CD14-positive monocyte (primary cell): ENCODE measurements at regions not wholly inside any gene's neighbourhood (a gene's known extent, or its start where the extent isn't known, plus 50 kb on each side); places are given as distances from the start of the nearest gene placed in this dataset.

Experiments
- DNase-seq, 3 donors: peaks; one replicate each; pipeline ENCODE4 v3.0.0-alpha.2; 2011 to 2022
- H2AFZ ChIP-seq: 2 replicates; pipeline ENCODE4 v1.6.0; 2012; ENCODE audit warnings: mild to moderate bottlenecking, low read depth, low read length, inconsistent platforms; ENCODE audit not compliant: insufficient read depth, poor library complexity, severe bottlenecking
- H3K27ac ChIP-seq, 2 donors: 1 replicate in 1 of 2; 2 replicates in 1 of 2; pipeline ENCODE4 v1.5.1; 2012 to 2013; ENCODE audit warnings: low read length in 2 of 2, control low read depth in 1 of 2, inconsistent platforms in 1 of 2, low read depth in 1 of 2, mild to moderate bottlenecking in 1 of 2
- H3K27me3 ChIP-seq, 2 donors: one replicate each; pipeline versions ENCODE4 v1.6.0 to v1.6.1; 2011 to 2013; ENCODE audit warnings: low read length in 2 of 2; ENCODE audit not compliant: control insufficient read depth in 2 of 2, insufficient read depth in 2 of 2
- H3K36me3 ChIP-seq, 2 donors: replicated peaks in 1 of 2; 1 replicate in 1 of 2; 2 replicates in 1 of 2; pipeline versions ENCODE4 v1.5.1 to v1.6.1; 2012 to 2013; ENCODE audit warnings: low read length in 2 of 2, control low read depth in 1 of 2, inconsistent platforms in 1 of 2, mild to moderate bottlenecking in 1 of 2; ENCODE audit not compliant: insufficient read depth in 2 of 2, control insufficient read depth in 1 of 2
- H3K4me1 ChIP-seq, 2 donors: 1 replicate in 1 of 2; 2 replicates in 1 of 2; pipeline versions ENCODE4 v1.5.1 to v1.6.1; 2012 to 2013; ENCODE audit warnings: low read length in 2 of 2, control low read depth in 1 of 2, inconsistent platforms in 1 of 2, mild to moderate bottlenecking in 1 of 2, moderate library complexity in 1 of 2; ENCODE audit not compliant: insufficient read depth in 2 of 2, control insufficient read depth in 1 of 2
- H3K4me2 ChIP-seq: replicated peaks from 2 replicates; pipeline ENCODE3; 2012; ENCODE audit warnings: low read length, moderate library complexity, mild to moderate bottlenecking; ENCODE audit not compliant: poor library complexity, severe bottlenecking; ENCODE audit errors: extremely low read depth
- H3K4me3 ChIP-seq, 3 experiments: fragments of 200-600 bp in 1 of 3; sonication (generic) in 1 of 3; replicated peaks in 1 of 3; 1 replicate in 2 of 3; 2 replicates in 1 of 3; pipeline ENCODE4 v1.5.1; 2011 to 2013; ENCODE audit warnings: low read length in 3 of 3, mild to moderate bottlenecking in 3 of 3, control low read depth in 2 of 3, low read depth in 2 of 3, inconsistent platforms in 1 of 3, moderate library complexity in 1 of 3
- H3K79me2 ChIP-seq: 2 replicates; pipeline ENCODE4 v1.6.0; 2012; ENCODE audit warnings: mild to moderate bottlenecking, control low read depth, inconsistent platforms, low read length, moderate library complexity; ENCODE audit not compliant: insufficient read depth
- H3K9ac ChIP-seq: 2 replicates; pipeline ENCODE4 v1.6.0; 2017; ENCODE audit warnings: low read length, mild to moderate bottlenecking; ENCODE audit not compliant: insufficient read depth, poor library complexity, severe bottlenecking
- H3K9me3 ChIP-seq, 2 donors: replicated peaks in 1 of 2; 1 replicate in 1 of 2; 2 replicates in 1 of 2; pipeline versions ENCODE4 v1.5.1 to v1.6.1; 2012 to 2013; ENCODE audit warnings: low read length in 2 of 2, control low read depth in 1 of 2; ENCODE audit not compliant: control insufficient read depth in 1 of 2, insufficient read depth in 1 of 2
- H4K20me1 ChIP-seq: 2 replicates; pipeline ENCODE4 v1.6.0; 2012; ENCODE audit warnings: mild to moderate bottlenecking, low read length, control low read depth, moderate library complexity; ENCODE audit not compliant: insufficient read depth
- H3K27ac Mint-ChIP-seq, 7 donors: one replicate each; pipeline ENCODE4 v1.8.0; 2020; ENCODE audit warnings: mild to moderate bottlenecking in 7 of 7, mixed read lengths in 7 of 7, moderate library complexity in 6 of 7, inconsistent platforms in 2 of 7
- H3K27me3 Mint-ChIP-seq, 3 donors: one replicate each; pipeline ENCODE4 v1.8.0; 2021 to 2022; ENCODE audit warnings: low read depth in 3 of 3, mild to moderate bottlenecking in 3 of 3, mixed read lengths in 3 of 3, moderate library complexity in 3 of 3, inconsistent platforms in 1 of 3
- H3K36me3 Mint-ChIP-seq, 2 donors: one replicate each; pipeline ENCODE4 v1.8.0; 2020; ENCODE audit warnings: mixed read lengths in 2 of 2, inconsistent platforms in 1 of 2, mild to moderate bottlenecking in 1 of 2
- H3K4me1 Mint-ChIP-seq: one replicate; pipeline ENCODE4 v1.8.0; 2020; ENCODE audit warnings: mild to moderate bottlenecking, mixed read lengths
- H3K4me3 Mint-ChIP-seq, 2 donors: one replicate each; pipeline ENCODE4 v1.8.0; 2020; ENCODE audit warnings: mild to moderate bottlenecking in 2 of 2, mixed read lengths in 2 of 2, moderate library complexity in 1 of 2
- H3K9me3 Mint-ChIP-seq, 7 donors: one replicate each; pipeline ENCODE4 v1.8.0; 2020 to 2022; ENCODE audit warnings: mixed read lengths in 7 of 7, mild to moderate bottlenecking in 6 of 7, moderate library complexity in 6 of 7, inconsistent platforms in 2 of 7
- WGBS: methylation state at CpG from one replicate; pipeline ENCODE4 v1.1.5; 2013; ENCODE audit warnings: missing lambda C conversion rate; ENCODE audit not compliant: insufficient coverage; 5-methylcytosine and 5-hydroxymethylcytosine counted together
- intact Hi-C, 2 donors: fragments of 100-400 bp; cut with micrococcal nuclease; formaldehyde crosslinking; loops; one replicate each; pipeline versions ENCODE4 v1.15.0 to v1.15.1; 2023
- TF ChIP-seq, protein P1 (sequence below): fragments of 200-600 bp; IDR thresholded peaks from one replicate; pipeline ENCODE4 v1.8.0; 2022; ENCODE audit warnings: antibody characterized with exemption, mild to moderate bottlenecking

DNA sequence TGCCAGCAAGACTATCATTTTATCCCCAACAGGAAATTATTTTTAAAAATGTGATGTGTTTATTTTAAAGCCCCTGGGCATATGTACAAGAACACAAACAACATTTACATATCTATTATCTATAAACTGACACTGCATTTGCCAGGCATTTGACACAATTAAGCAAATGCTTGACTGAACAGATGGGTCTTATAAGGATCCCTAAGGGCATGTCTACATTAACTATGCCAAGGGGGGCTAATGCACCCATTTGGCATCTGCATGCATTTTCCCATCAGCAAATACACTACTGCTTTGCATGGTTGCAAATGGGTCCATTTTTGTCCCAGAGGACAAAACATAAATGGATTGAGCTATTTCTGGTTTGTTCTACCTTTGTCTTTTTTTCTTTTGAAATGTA lies 884.8 kb upstream of the B3GALT2 start:
- Mint-ChIP-seq H3K4me3 (no peak overlapping the region), H3K36me3 (no peaks in the 10 kb centered on the region), H3K27ac (no peak overlapping the region), H3K4me1 (peaks cover 5% of the 10 kb centered on the region), H3K9me3 (peaks cover 0 to 4% (median 0%) of the 10 kb centered on the region in 7 donors), H3K27me3 (no peaks in the 10 kb centered on the region)
- Histone ChIP-seq H3K79me2 (no peaks in the 10 kb centered on the region), H3K4me2 (no peak overlapping the region), H3K9me3 (peaks cover 0 to 2% of the 10 kb centered on the region in 2 donors), H3K27ac (no peak overlapping the region), H3K4me3 (no peak overlapping the region), H2AFZ (no peak overlapping the region), H4K20me1 (no peaks in the 10 kb centered on the region), H3K27me3 (no peaks in the 10 kb centered on the region), H3K9ac (no peak overlapping the region), H3K4me1 (no peaks in the 10 kb centered on the region), H3K36me3 (no peaks in the 10 kb centered on the region)
- intact Hi-C loops: no loop called here
- DNase-seq: no peak
- TF ChIP-seq, protein P1, sequence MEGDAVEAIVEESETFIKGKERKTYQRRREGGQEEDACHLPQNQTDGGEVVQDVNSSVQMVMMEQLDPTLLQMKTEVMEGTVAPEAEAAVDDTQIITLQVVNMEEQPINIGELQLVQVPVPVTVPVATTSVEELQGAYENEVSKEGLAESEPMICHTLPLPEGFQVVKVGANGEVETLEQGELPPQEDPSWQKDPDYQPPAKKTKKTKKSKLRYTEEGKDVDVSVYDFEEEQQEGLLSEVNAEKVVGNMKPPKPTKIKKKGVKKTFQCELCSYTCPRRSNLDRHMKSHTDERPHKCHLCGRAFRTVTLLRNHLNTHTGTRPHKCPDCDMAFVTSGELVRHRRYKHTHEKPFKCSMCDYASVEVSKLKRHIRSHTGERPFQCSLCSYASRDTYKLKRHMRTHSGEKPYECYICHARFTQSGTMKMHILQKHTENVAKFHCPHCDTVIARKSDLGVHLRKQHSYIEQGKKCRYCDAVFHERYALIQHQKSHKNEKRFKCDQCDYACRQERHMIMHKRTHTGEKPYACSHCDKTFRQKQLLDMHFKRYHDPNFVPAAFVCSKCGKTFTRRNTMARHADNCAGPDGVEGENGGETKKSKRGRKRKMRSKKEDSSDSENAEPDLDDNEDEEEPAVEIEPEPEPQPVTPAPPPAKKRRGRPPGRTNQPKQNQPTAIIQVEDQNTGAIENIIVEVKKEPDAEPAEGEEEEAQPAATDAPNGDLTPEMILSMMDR: no peak

DNA sequence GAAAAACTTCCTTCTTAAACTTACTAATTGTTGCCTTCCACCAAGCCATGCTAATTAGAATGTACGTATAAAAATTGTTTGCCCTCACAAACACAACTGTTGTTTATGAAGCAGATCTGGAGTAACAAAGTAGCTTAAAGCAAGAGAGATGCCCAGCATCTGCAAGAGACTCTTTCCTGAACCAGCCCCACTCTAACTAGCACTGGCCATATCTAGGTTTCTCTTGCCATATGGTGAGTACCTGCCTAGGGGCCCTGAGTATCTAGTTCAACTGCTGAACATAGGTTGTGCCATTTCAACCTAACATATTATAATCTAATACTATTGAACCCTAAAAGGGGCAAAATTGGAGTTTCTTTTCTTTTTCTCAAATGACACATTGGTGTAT lies 883.4 kb upstream of the B3GALT2 start:
- Histone ChIP-seq H4K20me1 (no peaks in the 10 kb centered on the region), H3K27ac (no peak overlapping the region), H3K79me2 (no peaks in the 10 kb centered on the region), H2AFZ (no peak overlapping the region), H3K4me3 (no peak overlapping the region), H3K9me3 (no peaks in the 10 kb centered on the region), H3K4me2 (no peak overlapping the region), H3K9ac (no peak overlapping the region), H3K27me3 (no peaks in the 10 kb centered on the region), H3K36me3 (no peaks in the 10 kb centered on the region), H3K4me1 (no peaks in the 10 kb centered on the region)
- no CpG with 5 or more reads among the region's 1 CpG for WGBS
- TF ChIP-seq, protein P1: no peak
- Mint-ChIP-seq H3K9me3 (peaks cover 0 to 4% (median 0%) of the 10 kb centered on the region in 7 donors), H3K27ac (no peak overlapping the region), H3K27me3 (no peaks in the 10 kb centered on the region), H3K4me3 (no peak overlapping the region), H3K36me3 (no peaks in the 10 kb centered on the region), H3K4me1 (peaks cover 5% of the 10 kb centered on the region)
- no peak for DNase-seq
- intact Hi-C loops: no loop called here
